Thymus (tissue), 11 donors: ENCODE measurements at regions not wholly inside any gene's neighbourhood (a gene's known extent, or its start where the extent isn't known, plus 50 kb on each side); places are given as distances from the start of the nearest gene placed in this dataset.

Source experiments
- DNase-seq, 9 donors: peaks; one replicate each; pipeline ENCODE4 v3.0.0-alpha.2; 2013; ENCODE audit warnings: low spot score in 9 of 9, low read depth in 6 of 9, missing footprints in 1 of 9
- H3K27ac ChIP-seq, 2 donors: one replicate each; pipeline ENCODE4 v1.5.1; 2013; ENCODE audit warnings: control low read depth in 1 of 2, low read depth in 1 of 2, low read length in 1 of 2, mild to moderate bottlenecking in 1 of 2, moderate library complexity in 1 of 2
- H3K27me3 ChIP-seq, 2 donors: one replicate each; pipeline ENCODE4 v1.5.1; 2013; ENCODE audit warnings: low read length in 1 of 2; ENCODE audit not compliant: control insufficient read depth in 2 of 2, insufficient read depth in 1 of 2
- H3K36me3 ChIP-seq, 2 donors: one replicate each; pipeline ENCODE4 v1.5.1; 2013; ENCODE audit warnings: low read length in 1 of 2, mild to moderate bottlenecking in 1 of 2, moderate library complexity in 1 of 2; ENCODE audit not compliant: control insufficient read depth in 2 of 2, insufficient read depth in 2 of 2
- H3K4me1 ChIP-seq, 2 donors: one replicate each; pipeline ENCODE4 v1.5.1; 2013; ENCODE audit warnings: low read length in 2 of 2; ENCODE audit not compliant: control insufficient read depth in 2 of 2, insufficient read depth in 2 of 2
- H3K4me3 ChIP-seq, 2 donors: one replicate each; pipeline ENCODE4 v1.5.1; 2013; ENCODE audit warnings: low read length in 2 of 2, control low read depth in 1 of 2, mild to moderate bottlenecking in 1 of 2
- H3K9me3 ChIP-seq, 2 donors: one replicate each; pipeline ENCODE4 v1.5.1; 2013; ENCODE audit warnings: low read length in 1 of 2, mild to moderate bottlenecking in 1 of 2; ENCODE audit not compliant: control insufficient read depth in 2 of 2, insufficient read depth in 1 of 2
- WGBS: extraction: QIAGEN DNeasy Blood & Tissue Kit; methylation state at CpG from one replicate; pipeline ENCODE4 v1.1.7; 2013; 5-methylcytosine and 5-hydroxymethylcytosine counted together
- donor health status: healthy.

GRCh38 chr6:126811321-126811720 is 307.1 kb upstream of the RSPO3 start:
- no peak overlapping the region for H3K27ac ChIP-seq
- no peaks in the 10 kb centered on the region for H3K4me1 ChIP-seq
- H3K9me3 ChIP-seq = no peaks in the 10 kb centered on the region
- H3K4me3 ChIP-seq = no peak overlapping the region
- no peaks in the 10 kb centered on the region for H3K36me3 ChIP-seq
- no peak for DNase-seq
- 90% methylated on average over 3 of the region's 3 CpGs for whole genome bisulfite sequencing
- no peaks in the 10 kb centered on the region for H3K27me3 ChIP-seq

- H3K9me3 ChIP-seq = no peaks in the 10 kb centered on the region
Measured at GRCh38 chr6:126812010-126812409, 306.5 kb upstream of the RSPO3 start.

GRCh38 chr6:126812651-126813050 is 305.8 kb upstream of the RSPO3 start:
- no peaks in the 10 kb centered on the region for H3K9me3 ChIP-seq
- 49% methylated on average over 1 of the region's 1 CpG for WGBS
- no peak overlapping the region for H3K4me3 ChIP-seq
- H3K27me3 ChIP-seq = no peaks in the 10 kb centered on the region
- H3K4me1 ChIP-seq = no peaks in the 10 kb centered on the region
- H3K36me3 ChIP-seq = no peaks in the 10 kb centered on the region
- no peak for DNase-seq
- H3K27ac ChIP-seq = no peak overlapping the region

More at GRCh38 chr6:126812010-126812409, 306.5 kb upstream of the RSPO3 start:
- Histone ChIP-seq H3K4me1 (no peaks in the 10 kb centered on the region), H3K4me3 (no peak overlapping the region), H3K36me3 (no peaks in the 10 kb centered on the region), H3K27me3 (no peaks in the 10 kb centered on the region), H3K27ac (no peak overlapping the region)
- 82% methylated on average over 3 of the region's 3 CpGs for WGBS
- DNase-seq = no peak

GRCh38 chr6:126820634-126821033 is 297.8 kb upstream of the RSPO3 start:
- no peaks in the 10 kb centered on the region for H3K36me3 ChIP-seq
- no peaks in the 10 kb centered on the region for H3K9me3 ChIP-seq
- no peaks in the 10 kb centered on the region for H3K27me3 ChIP-seq
- DNase-seq = no peak
- no peak overlapping the region for H3K4me3 ChIP-seq
- no peak overlapping the region for H3K27ac ChIP-seq
- H3K4me1 ChIP-seq = no peaks in the 10 kb centered on the region
- 99% methylated on average over 3 of the region's 3 CpGs for WGBS

GRCh38 chr6:126821706-126822105 is 296.8 kb upstream of the RSPO3 start:
- no peak overlapping the region for H3K27ac ChIP-seq
- no peaks in the 10 kb centered on the region for H3K9me3 ChIP-seq
- 85% methylated on average over 2 of the region's 2 CpGs for WGBS
- H3K27me3 ChIP-seq = no peaks in the 10 kb centered on the region
- no peak overlapping the region for H3K4me3 ChIP-seq
- DNase-seq = no peak
- no peaks in the 10 kb centered on the region for H3K4me1 ChIP-seq
- no peaks in the 10 kb centered on the region for H3K36me3 ChIP-seq

GRCh38 chr6:126824226-126824625 is 294.2 kb upstream of the RSPO3 start:
- DNase-seq = no peak
- Histone ChIP-seq H3K27me3 (no peaks in the 10 kb centered on the region), H3K27ac (no peak overlapping the region), H3K9me3 (no peaks in the 10 kb centered on the region), H3K4me3 (no peak overlapping the region), H3K36me3 (no peaks in the 10 kb centered on the region), H3K4me1 (no peaks in the 10 kb centered on the region)
- WGBS = 37% methylated on average over 2 of the region's 2 CpGs

- 95% methylated on average over 2 of the region's 2 CpGs for WGBS
- no peaks in the 10 kb centered on the region for H3K9me3 ChIP-seq
- no peak for DNase-seq
- no peaks in the 10 kb centered on the region for H3K4me1 ChIP-seq
- H3K4me3 ChIP-seq = no peak overlapping the region
- no peaks in the 10 kb centered on the region for H3K27me3 ChIP-seq
- no peaks in the 10 kb centered on the region for H3K36me3 ChIP-seq
- H3K27ac ChIP-seq = no peak overlapping the region
Measured at GRCh38 chr6:126824815-126825214, 293.7 kb upstream of the RSPO3 start.

GRCh38 chr6:126826166-126826714 is 292.2 kb upstream of the RSPO3 start:
- Histone ChIP-seq H3K4me1 (no peaks in the 10 kb centered on the region), H3K4me3 (no peak overlapping the region), H3K9me3 (no peaks in the 10 kb centered on the region), H3K36me3 (no peaks in the 10 kb centered on the region), H3K27ac (no peak overlapping the region), H3K27me3 (no peaks in the 10 kb centered on the region)
- DNase-seq = no peak
- 94% methylated on average over 1 of the region's 1 CpG for WGBS

GRCh38 chr6:126831461-126831860 is 287.0 kb upstream of the RSPO3 start:
- H3K9me3 ChIP-seq = no peaks in the 10 kb centered on the region
- 75% methylated on average over 5 of the region's 5 CpGs for WGBS

GRCh38 chr6:126842769-126843168 is 275.7 kb upstream of the RSPO3 start:
- WGBS = 94% methylated on average over 1 of the region's 1 CpG
- Histone ChIP-seq H3K9me3 (no peaks in the 10 kb centered on the region), H3K27ac (no peak overlapping the region), H3K27me3 (no peaks in the 10 kb centered on the region), H3K4me3 (no peak overlapping the region), H3K4me1 (no peaks in the 10 kb centered on the region), H3K36me3 (no peaks in the 10 kb centered on the region)
- DNase-seq = no peak

More at GRCh38 chr6:126831461-126831860, 287.0 kb upstream of the RSPO3 start:
- Histone ChIP-seq H3K4me3 (no peak overlapping the region), H3K4me1 (no peaks in the 10 kb centered on the region), H3K36me3 (no peaks in the 10 kb centered on the region), H3K27ac (no peak overlapping the region), H3K27me3 (no peaks in the 10 kb centered on the region)
- DNase-seq = no peak
